Activated CD4-positive, alpha-beta T cell treated with anti-CD3 and anti-CD28 coated beads, Interleukin-2, Interleukin-4, amounts not matched to agents 100 ng/mL and 50 ng/mL, durations not matched to agents 16 hours and 8 hours (primary cell): ENCODE measurements at regions not wholly inside any gene's neighbourhood (a gene's known extent, or its start where the extent isn't known, plus 50 kb on each side); places are given as distances from the start of the nearest gene placed in this dataset.
A peak's percentile ranks its signal among the peaks of the same experiment; 100 is the strongest.

Experiments
- DNase-seq: peaks from one replicate; pipeline ENCODE4 v3.0.0-alpha.2; 2020; ENCODE audit warnings: low spot score

- peak; percentile 3 for DNase-seq
Measured at GRCh38 chr4:183563874-183564273, 59.0 kb downstream of the ING2 start.

DNA sequence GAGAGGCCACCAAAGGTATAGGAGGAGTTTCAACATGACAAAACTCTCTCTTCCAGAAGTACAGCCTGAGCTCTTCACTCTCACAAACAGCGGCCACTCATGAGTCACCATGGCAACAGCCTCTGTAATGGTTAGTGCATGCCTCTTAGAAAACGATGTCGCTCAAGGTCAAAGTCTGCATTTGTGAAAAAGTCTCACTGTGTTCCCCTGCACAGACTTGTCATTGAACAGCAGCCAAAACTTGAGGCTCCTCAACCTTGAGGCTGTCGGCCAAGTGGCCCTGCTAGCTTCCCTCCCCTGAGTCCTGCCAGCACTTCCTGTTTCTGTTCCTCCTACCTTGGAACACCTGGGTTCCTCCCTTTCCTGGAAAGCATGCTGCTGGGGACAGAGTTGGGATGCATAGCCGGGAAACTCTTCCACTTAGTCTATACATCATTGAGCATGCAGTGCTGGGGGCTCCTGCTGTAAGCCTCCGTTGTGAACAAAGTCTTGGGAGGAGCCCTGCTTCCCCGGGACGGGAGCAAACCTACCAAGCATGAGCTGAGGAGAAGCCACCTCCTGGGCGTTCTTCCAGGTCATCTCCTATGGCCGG lies 66.6 kb downstream of the ING2 start:
- no peak for DNase-seq

DNA sequence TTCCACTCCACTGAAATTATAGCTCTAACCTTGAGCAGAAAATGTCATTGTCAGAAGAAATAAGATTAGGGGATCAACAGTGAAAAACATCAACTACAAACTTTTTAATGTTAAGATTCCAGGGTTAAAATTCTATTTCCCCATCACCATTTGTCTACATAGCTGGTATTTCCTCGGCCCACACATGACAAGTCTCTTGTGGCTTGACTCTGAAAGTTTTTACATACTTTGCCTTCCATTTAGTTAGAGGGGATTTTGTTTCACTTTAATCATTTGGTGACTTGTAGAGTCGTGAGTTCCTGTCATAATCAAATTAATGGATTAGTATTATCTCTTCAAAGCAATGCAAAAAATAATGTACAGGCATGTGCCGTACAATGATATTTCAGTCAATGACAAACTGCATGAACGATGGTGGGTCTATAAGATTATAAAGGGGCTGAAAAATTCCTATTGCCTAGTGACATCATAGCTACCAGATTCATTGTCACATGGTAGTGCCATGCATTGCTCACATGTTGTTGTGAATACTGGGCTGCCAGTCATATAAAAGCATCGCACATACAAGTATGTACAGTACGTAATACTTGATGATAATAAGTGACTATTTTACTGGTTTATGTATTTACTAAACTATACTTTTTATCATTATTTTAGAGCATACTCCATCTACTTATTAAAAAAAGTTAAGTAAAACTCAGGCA lies 72.0 kb downstream of the ING2 start:
- DNase-seq: no peak

GRCh38 chr4:183580370-183580769 lies 75.5 kb downstream of the ING2 start:
- no peak for DNase-seq

GRCh38 chr4:183580849-183581248 lies 76.0 kb downstream of the ING2 start:
- DNase-seq: no peak

DNA sequence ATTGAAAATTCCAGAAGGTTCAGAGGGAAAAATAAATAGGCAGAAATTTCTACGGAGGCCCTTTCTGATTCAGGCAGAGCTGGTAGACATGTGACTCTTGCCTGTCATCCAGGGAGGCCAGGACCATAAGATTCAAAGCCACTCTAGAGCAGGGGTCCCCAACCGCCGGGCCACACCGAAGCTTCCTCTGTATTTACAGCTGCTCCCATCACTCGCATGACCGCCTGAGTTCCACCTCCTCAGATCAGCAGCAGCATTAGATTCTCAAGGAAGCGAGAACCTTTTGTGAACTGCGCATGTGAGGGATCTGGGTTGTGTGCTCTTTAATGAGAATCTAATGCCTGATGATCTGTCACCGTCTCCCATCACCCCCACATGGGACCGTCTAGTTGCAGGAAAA lies 72.2 kb downstream of the RWDD4 start:
- DNase-seq: no peak

DNA sequence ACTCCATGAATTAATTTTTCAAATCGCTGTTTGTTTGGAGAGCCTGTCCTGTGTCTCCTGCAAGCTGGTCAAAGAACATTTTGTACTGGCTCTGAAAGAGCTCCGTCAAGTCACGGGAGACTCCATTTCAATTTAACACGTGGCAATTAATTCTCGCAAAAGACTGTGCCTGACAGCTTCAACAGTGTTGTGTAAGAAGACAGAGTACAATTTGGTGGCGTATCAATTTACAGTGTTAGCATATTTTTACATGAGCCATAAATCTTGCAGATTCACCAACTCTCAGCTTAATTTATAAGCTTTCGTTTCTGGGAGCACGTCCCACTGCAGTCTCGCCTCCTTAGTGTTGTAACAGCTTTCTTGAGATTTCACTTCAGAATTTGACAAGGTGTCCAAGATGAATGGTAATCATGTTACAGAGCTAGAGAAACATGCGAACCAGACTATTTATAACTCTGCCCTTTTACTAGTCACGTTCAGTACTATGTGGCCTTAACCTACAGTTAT lies 70.8 kb downstream of the RWDD4 start:
- no peak for DNase-seq

DNA sequence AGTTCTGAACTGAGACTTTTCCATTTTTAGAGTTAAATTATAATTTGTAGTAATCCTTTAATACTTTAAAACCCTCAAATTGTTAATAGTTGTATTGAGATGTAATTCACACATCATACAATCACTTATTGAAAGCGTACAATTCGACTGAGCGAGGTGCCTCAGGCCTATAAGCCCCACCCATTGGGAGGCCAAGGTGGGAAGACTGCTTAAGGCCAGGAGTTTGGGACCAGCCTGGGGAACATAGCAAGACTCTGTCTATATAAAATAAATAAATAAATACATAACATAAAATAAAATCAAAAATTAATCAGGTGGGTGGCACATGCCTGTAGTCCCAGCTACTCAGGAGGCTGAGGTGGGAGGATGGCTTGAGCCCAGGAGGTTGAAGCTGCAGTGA lies 70.3 kb downstream of the RWDD4 start:
- DNase-seq: no peak

DNA sequence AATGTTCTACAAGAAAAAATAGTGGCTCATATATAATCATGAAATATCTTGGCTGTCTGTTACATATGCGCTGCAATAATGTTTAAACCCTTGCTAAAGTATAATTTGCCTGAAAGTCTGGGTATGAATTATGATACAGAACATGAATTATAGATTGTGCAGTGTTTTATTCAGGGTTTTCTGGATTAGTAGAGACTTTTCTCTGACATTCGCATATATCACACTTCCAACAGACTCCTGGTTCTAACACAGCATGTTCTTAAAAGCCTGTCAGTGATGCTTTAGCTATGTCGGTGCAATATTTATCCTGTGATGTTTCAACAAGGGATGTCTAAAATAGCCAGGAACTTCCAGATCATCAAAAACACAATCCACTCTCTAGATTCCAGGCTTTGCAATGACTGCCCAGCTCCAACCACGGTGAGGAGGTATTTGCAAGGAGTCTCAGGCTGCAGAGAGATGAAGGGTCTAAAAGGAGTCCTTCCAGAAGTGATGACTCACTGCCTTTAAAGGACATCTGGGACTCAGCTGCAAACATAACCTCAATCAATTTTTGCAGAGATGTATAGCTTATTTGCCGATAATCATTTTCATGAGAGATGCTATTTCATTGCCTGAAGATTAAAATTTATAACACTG lies 69.4 kb downstream of the RWDD4 start:
- DNase-seq: no peak
